HCT116 (cell line): ENCODE measurements at regions not wholly inside any gene's neighbourhood (a gene's known extent, or its start where the extent isn't known, plus 50 kb on each side); places are given as distances from the start of the nearest gene placed in this dataset.

Experiments
- ATAC-seq: fragments of 200-7000 bp; cut with Tn5 transposase; 2 replicates; pipeline ENCODE4 v1.9.1; 2020; ENCODE audit warnings: mild to moderate bottlenecking, moderate library complexity
- BruUV-seq: library from RNA; stranded (reverse); fragments of 400-500 nt; replicated peaks from 2 replicates; lab custom pipeline; 2021; lab: Mats Ljungman, UMichigan
- CTCF ChIA-PET: fragments of 300-600 bp; sonication (Branson Sonifier 250); formaldehyde crosslinking; loops from one replicate; lab custom pipeline; 2021; ENCODE audit warnings: antibody characterized with exemption; lab: Charles Lee
- POLR2A ChIA-PET: fragments of 300-600, 350-600 bp; sonication (Branson Sonifier 250); formaldehyde crosslinking; loops from one replicate; lab custom pipeline; 2021; ENCODE audit warnings: antibody characterized with exemption; lab: Charles Lee
- RAD21 ChIA-PET, 2 experiments: fragments of 300-600 bp; sonication (Branson Sonifier 250); formaldehyde crosslinking; loops; one replicate each; lab custom pipeline; 2023; ENCODE audit warnings: low total read pairs in 2 of 2; ENCODE audit not compliant: uncharacterized antibody in 2 of 2, unreplicated experiment in 2 of 2, low non-redundant PET in 1 of 2; lab: Charles Lee
- DNase-seq: peaks from one replicate; pipeline ENCODE4 v3.0.0-alpha.2; 2010; ENCODE audit warnings: low read depth, low spot score
- H2AFZ ChIP-seq: fragments of 200-600 bp; shearing (Covaris generic), sonication (generic); 2 replicates; pipeline ENCODE4 v1.6.1; 2017; ENCODE audit warnings: low read depth, mixed run types, mixed read lengths, antibody characterized with exemption, low read length; ENCODE audit not compliant: poor library complexity, severe bottlenecking
- H3K27ac ChIP-seq: 2 replicates; pipeline ENCODE4 v1.5.1; 2012; ENCODE audit warnings: low read depth, low read length
- H3K27me3 ChIP-seq: fragments of 200-600 bp; sonication (generic); 2 replicates; pipeline ENCODE4 v1.6.1; 2016; ENCODE audit warnings: mixed run types, low read length, mixed read lengths; ENCODE audit not compliant: insufficient read depth
- H3K36me3 ChIP-seq, 2 experiments: fragments of 200-500 bp in 1 of 2; fragments of 200-600 bp in 1 of 2; sonication (Bioruptor generic) in 1 of 2; sonication (generic) in 1 of 2; 2 replicates each; pipeline versions ENCODE4 v1.5.1 to v1.6.1; 2014 to 2016; ENCODE audit warnings: low read length in 2 of 2, inconsistent platforms in 1 of 2, mixed read lengths in 1 of 2, mixed run types in 1 of 2; ENCODE audit not compliant: insufficient read depth in 2 of 2, control insufficient read depth in 1 of 2
- H3K4me1 ChIP-seq, 2 experiments: fragments of 200-600 bp in 1 of 2; sonication (generic) in 1 of 2; 2 replicates each; pipeline versions ENCODE4 v1.5.1 to v1.6.1; 2012 to 2017; ENCODE audit warnings: low read length in 2 of 2, inconsistent platforms in 1 of 2, mild to moderate bottlenecking in 1 of 2, mixed read lengths in 1 of 2, mixed run types in 1 of 2, moderate library complexity in 1 of 2; ENCODE audit not compliant: insufficient read depth in 2 of 2, control insufficient read depth in 1 of 2
- H3K4me2 ChIP-seq: fragments of 200-600 bp; sonication (generic); 2 replicates; pipeline ENCODE4 v1.6.1; 2017; ENCODE audit warnings: mixed run types, low read length, mixed read lengths
- H3K4me3 ChIP-seq, 2 experiments: fragments of 200-600 bp in 1 of 2; sonication (generic) in 1 of 2; replicated peaks in 1 of 2; 2 replicates each; pipeline ENCODE4 v1.5.1; 2011 to 2016; ENCODE audit warnings: low read length in 2 of 2, control low read depth in 1 of 2, low read depth in 1 of 2, mild to moderate bottlenecking in 1 of 2, mixed read lengths in 1 of 2, mixed run types in 1 of 2
- H3K79me2 ChIP-seq: fragments of 200-600 bp; sonication (generic); 2 replicates; pipeline ENCODE4 v1.6.1; 2017; ENCODE audit warnings: mild to moderate bottlenecking, mixed run types, low read length, moderate library complexity, mixed read lengths; ENCODE audit not compliant: insufficient read depth
- H3K9ac ChIP-seq: fragments of 200-600 bp; sonication (generic); 2 replicates; pipeline ENCODE4 v1.6.1; 2016; ENCODE audit warnings: low read length, mixed read lengths
- H3K9me2 ChIP-seq: fragments of 200-600 bp; sonication (generic), shearing (Covaris generic); 2 replicates; pipeline ENCODE4 v1.6.1; 2017; ENCODE audit warnings: mixed run types, mild to moderate bottlenecking, moderate library complexity; ENCODE audit not compliant: insufficient read depth
- H3K9me3 ChIP-seq, 2 experiments: fragments of 200-500 bp in 1 of 2; fragments of 200-600 bp in 1 of 2; sonication (Bioruptor generic) in 1 of 2; sonication (generic) in 1 of 2; 2 replicates each; pipeline ENCODE4 v1.6.1; 2014 to 2017; ENCODE audit warnings: low read length in 2 of 2, mixed read lengths in 2 of 2, inconsistent platforms in 1 of 2, low read depth in 1 of 2, mild to moderate bottlenecking in 1 of 2, mixed run types in 1 of 2, moderate library complexity in 1 of 2; ENCODE audit not compliant: control insufficient read depth in 1 of 2, insufficient read depth in 1 of 2
- H4K20me1 ChIP-seq: fragments of 200-600 bp; sonication (generic), shearing (Covaris generic); 2 replicates; pipeline ENCODE4 v1.6.1; 2017; ENCODE audit warnings: mixed run types, mild to moderate bottlenecking, moderate library complexity; ENCODE audit not compliant: insufficient read depth
- CBX3 ChIP-seq: IDR thresholded peaks from 2 replicates; pipeline ENCODE4 v1.6.1; 2012; ENCODE audit warnings: low read depth
- CEBPB ChIP-seq: IDR thresholded peaks from 2 replicates; pipeline ENCODE4 v1.6.1; 2012; ENCODE audit warnings: low read depth
- ELF1 ChIP-seq: IDR thresholded peaks from 2 replicates; pipeline ENCODE4 v1.6.1; 2012; ENCODE audit warnings: low read depth, borderline replicate concordance
- JUND ChIP-seq: IDR thresholded peaks from 2 replicates; pipeline ENCODE4 v1.6.1; 2012
- POLR2A ChIP-seq: IDR thresholded peaks from 2 replicates; pipeline ENCODE4 v1.7.0; 2011; ENCODE audit warnings: borderline replicate concordance; ENCODE audit not compliant: insufficient read depth, insufficient read length; ENCODE audit errors: extremely low read depth
- POLR2AphosphoS5 ChIP-seq: IDR thresholded peaks from 2 replicates; pipeline ENCODE4 v1.6.1; 2011; ENCODE audit warnings: mild to moderate bottlenecking, low read depth, low read length, moderate library complexity
- SIN3A ChIP-seq: IDR thresholded peaks from 2 replicates; pipeline ENCODE4 v1.6.1; 2012; ENCODE audit warnings: low read depth
- SP1 ChIP-seq: IDR thresholded peaks from 2 replicates; pipeline ENCODE4 v1.6.1; 2012; ENCODE audit warnings: low read depth
- SRF ChIP-seq: IDR thresholded peaks from 2 replicates; pipeline ENCODE4 v1.6.1; 2012; ENCODE audit warnings: low read depth
- TCF7L2 ChIP-seq: IDR thresholded peaks from 2 replicates; pipeline ENCODE4 v1.7.0; 2011; ENCODE audit warnings: borderline replicate concordance, inconsistent platforms; ENCODE audit not compliant: insufficient read depth, insufficient read length; ENCODE audit errors: extremely low read depth
- YY1 ChIP-seq: IDR thresholded peaks from 2 replicates; pipeline ENCODE4 v1.6.1; 2011; ENCODE audit warnings: low read length, low read depth, moderate library complexity, mild to moderate bottlenecking; ENCODE audit not compliant: insufficient replicate concordance; ENCODE audit errors: extremely low read depth
- ZNF274 ChIP-seq: fragments of 200-500 bp; sonication (Bioruptor generic); IDR thresholded peaks from 2 replicates; pipeline ENCODE4 v1.6.1; 2014; ENCODE audit warnings: mild to moderate bottlenecking, low read depth, low read length, inconsistent platforms
- intact Hi-C: fragments of 100-400 bp; cut with micrococcal nuclease; formaldehyde crosslinking; loops from 2 replicates; pipeline ENCODE4 v1.10.0; 2022
- TF ChIP-seq, protein P1 (sequence below): IDR thresholded peaks from 2 replicates; pipeline ENCODE4 v1.6.1; 2011; ENCODE audit warnings: mild to moderate bottlenecking, low read length, moderate library complexity; ENCODE audit not compliant: insufficient replicate concordance; ENCODE audit errors: extremely low read depth

DNA sequence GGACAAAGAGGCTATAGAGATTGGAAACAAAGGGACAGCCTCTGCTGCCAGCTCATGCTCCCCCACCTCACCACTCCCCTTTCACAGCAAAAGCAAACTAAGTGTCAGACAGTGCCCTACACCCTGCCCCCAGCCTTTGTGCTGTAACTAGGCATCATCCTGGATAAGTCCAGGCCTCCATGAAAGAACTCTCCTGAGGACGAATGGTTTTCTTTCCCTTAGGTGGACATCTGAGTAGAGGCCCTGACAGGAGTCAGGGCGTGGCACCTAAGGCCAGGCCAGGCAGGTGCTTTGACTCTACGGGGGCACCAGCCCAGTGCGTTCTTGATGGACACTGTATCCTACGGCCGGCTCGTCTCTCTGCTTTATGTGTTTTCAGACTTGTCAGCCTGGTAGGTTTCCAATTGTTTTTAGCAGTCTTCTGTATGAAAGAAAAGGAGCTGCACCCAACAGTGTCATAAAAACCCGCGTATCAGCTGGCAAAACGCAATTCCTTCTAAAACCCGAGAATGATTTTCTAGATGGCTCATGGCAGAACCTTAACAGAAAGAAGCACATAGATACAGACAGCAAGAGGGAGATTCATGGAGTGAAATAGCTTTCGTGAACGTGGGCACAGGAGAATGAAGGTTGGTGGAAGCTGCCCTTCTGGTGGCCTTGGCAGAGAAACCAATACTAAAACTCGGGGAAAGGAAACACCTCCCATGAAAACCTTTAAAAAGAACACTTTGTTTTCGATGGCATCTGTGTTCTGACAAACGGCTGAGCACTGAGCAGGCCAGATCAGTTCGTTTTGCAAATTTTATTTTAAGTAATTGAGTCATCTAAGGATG, 51.7 kb upstream of the AJAP1 start:
- Histone ChIP-seq H3K27me3 (0 out of 2 replicates have a peak, but pooled peaks cover 11% of the 10 kb centered on the region), H2AFZ (no peak overlapping the region)
- POLR2A ChIA-PET = no interaction called here

DNA sequence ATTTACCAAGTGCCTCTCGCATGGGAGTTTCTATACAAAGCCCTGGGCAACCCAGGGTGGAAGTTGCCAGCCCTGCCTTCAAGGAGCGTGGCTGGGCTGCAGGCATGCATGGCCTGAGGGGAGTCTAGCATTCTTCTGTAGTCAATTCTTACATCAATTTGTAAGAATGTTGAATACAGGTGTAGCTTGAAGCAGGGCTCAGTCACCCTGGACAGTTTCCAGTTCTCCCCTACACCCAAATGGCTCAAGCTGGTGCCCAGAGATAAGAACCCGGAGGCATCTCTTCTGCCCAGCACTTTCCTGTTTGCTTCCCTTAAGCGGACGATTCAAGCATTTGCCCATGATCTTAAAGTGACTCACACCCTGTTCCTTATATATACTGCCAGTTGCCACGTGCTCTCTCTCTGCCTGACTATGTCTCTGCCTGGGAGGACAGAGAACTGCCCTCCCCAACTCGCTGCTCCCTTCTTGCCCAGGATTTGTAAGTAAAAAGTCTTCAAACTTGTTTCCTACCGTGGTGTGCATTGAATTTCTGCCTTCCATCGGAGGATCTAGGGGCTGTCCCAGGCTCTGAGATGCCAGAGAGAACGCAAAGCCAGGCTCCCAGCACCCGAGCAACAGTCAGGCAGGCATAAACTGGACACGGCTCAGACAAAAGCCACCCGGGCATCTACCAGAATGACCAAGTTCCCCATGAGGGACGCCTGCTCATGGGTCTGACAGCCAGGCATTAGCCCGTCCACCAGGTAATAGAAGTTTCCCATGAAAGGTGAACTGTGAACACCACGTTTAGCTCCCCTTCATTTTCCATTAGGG, 50.9 kb upstream of the AJAP1 start:
- peaks cover 13% of the 10 kb centered on the region; the same call in 1 of the 2 replicates for H3K27me3 ChIP-seq
- H3K4me2 ChIP-seq = no peak overlapping the region
- no peaks in the 10 kb centered on the region for H3K4me1 ChIP-seq
- H3K4me3 ChIP-seq = no peak overlapping the region
- H3K9me3 ChIP-seq = no peaks in the 10 kb centered on the region; a peak in 1 of 4 replicates
- intact Hi-C loops = no loop called here
- POLR2A ChIA-PET = no interaction called here
- no peak overlapping the region for H2AFZ ChIP-seq
- RAD21 ChIA-PET = no interaction called here
- CTCF ChIA-PET = no interaction called here
- TF ChIP-seq CEBPB (no peak), POLR2AphosphoS5 (no peak), JUND (no peak), SRF (no peak), TCF7L2 (no peak), POLR2A (no peak)
- TF ChIP-seq, protein P1, sequence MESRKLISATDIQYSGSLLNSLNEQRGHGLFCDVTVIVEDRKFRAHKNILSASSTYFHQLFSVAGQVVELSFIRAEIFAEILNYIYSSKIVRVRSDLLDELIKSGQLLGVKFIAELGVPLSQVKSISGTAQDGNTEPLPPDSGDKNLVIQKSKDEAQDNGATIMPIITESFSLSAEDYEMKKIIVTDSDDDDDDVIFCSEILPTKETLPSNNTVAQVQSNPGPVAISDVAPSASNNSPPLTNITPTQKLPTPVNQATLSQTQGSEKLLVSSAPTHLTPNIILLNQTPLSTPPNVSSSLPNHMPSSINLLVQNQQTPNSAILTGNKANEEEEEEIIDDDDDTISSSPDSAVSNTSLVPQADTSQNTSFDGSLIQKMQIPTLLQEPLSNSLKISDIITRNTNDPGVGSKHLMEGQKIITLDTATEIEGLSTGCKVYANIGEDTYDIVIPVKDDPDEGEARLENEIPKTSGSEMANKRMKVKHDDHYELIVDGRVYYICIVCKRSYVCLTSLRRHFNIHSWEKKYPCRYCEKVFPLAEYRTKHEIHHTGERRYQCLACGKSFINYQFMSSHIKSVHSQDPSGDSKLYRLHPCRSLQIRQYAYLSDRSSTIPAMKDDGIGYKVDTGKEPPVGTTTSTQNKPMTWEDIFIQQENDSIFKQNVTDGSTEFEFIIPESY = no peak
- BruUV-seq = no TSS peak
- ATAC-seq (no peak), DNase-seq (no peak)
- H3K79me2 ChIP-seq = no peaks in the 10 kb centered on the region
- no peak overlapping the region for H3K9ac ChIP-seq
- no peaks in the 10 kb centered on the region for H4K20me1 ChIP-seq
- H3K36me3 ChIP-seq = no peaks in the 10 kb centered on the region
- no peaks in the 10 kb centered on the region for H3K9me2 ChIP-seq
- H3K27ac ChIP-seq = no peak overlapping the region

More for the DNA sequence above, 51.7 kb upstream of the AJAP1 start:
- no peaks in the 10 kb centered on the region; a peak in 1 of 4 replicates for H3K9me3 ChIP-seq
- H3K4me1 ChIP-seq = no peaks in the 10 kb centered on the region
- H4K20me1 ChIP-seq = no peaks in the 10 kb centered on the region
- H3K9ac ChIP-seq = no peak overlapping the region
- H3K79me2 ChIP-seq = no peaks in the 10 kb centered on the region
- CTCF ChIA-PET = no interaction called here
- H3K36me3 ChIP-seq = no peaks in the 10 kb centered on the region
- no peak for TF ChIP-seq SP1
- TF ChIP-seq SIN3A = no peak
- TF ChIP-seq YY1 = no peak
- no peak for TF ChIP-seq SRF
- no peak for TF ChIP-seq ZNF274
- no peak for TF ChIP-seq POLR2AphosphoS5
- no peak for TF ChIP-seq CBX3
- TF ChIP-seq ELF1 = no peak
- TF ChIP-seq TCF7L2 = no peak
- RAD21 ChIA-PET = no interaction called here
- no peak overlapping the region for H3K4me2 ChIP-seq
- H3K27ac ChIP-seq = no peak overlapping the region
- no peak for DNase-seq
- no peaks in the 10 kb centered on the region for H3K9me2 ChIP-seq
- intact Hi-C loops = no loop called here
- no peak for ATAC-seq
- no TSS peak for BruUV-seq
- no peak overlapping the region for H3K4me3 ChIP-seq
